Nephron (organoid): ENCODE measurements at regions not wholly inside any gene's neighbourhood (a gene's known extent, or its start where the extent isn't known, plus 50 kb on each side); places are given as distances from the start of the nearest gene placed in this dataset.

Source experiments
- H3K27ac Mint-ChIP-seq, 3 experiments: 2 replicates each; pipeline ENCODE4 v1.8.0; 2020; ENCODE audit warnings: mixed read lengths in 3 of 3, mild to moderate bottlenecking in 2 of 3, moderate library complexity in 1 of 3
- H3K27me3 Mint-ChIP-seq: 2 replicates; pipeline ENCODE4 v1.8.0; 2021; ENCODE audit warnings: low read depth, mild to moderate bottlenecking, moderate library complexity, mixed read lengths
- H3K36me3 Mint-ChIP-seq: 2 replicates; pipeline ENCODE4 v1.8.0; 2020; ENCODE audit warnings: low read depth, mixed read lengths
- H3K4me1 Mint-ChIP-seq: 2 replicates; pipeline ENCODE4 v1.8.0; 2020; ENCODE audit warnings: mixed read lengths
- H3K4me3 Mint-ChIP-seq, 3 experiments: 2 replicates each; pipeline ENCODE4 v1.8.0; 2020; ENCODE audit warnings: mild to moderate bottlenecking in 3 of 3, mixed read lengths in 3 of 3, moderate library complexity in 2 of 3
- H3K9me3 Mint-ChIP-seq: 2 replicates; pipeline ENCODE4 v1.8.0; 2020; ENCODE audit warnings: mixed read lengths
- CTCF ChIP-seq, 3 experiments: fragments of 200-600 bp; sonication (generic); IDR thresholded peaks; one replicate each; pipeline ENCODE4 v1.5.0; 2021; ENCODE audit warnings: antibody characterized with exemption in 3 of 3; ENCODE audit not compliant: unreplicated experiment in 3 of 3

- H3K36me3 Mint-ChIP-seq = no peaks in the 10 kb centered on the region
- no peak for TF ChIP-seq CTCF (IDR thresholded peaks at IDR 0.05; ENCODE audit: unreplicated experiment in 3 of 3)
- H3K27ac Mint-ChIP-seq = no peak overlapping the region
- H3K4me3 Mint-ChIP-seq = no peak overlapping the region
- H3K9me3 Mint-ChIP-seq = peaks cover 5% of the 10 kb centered on the region
- H3K4me1 Mint-ChIP-seq = no peaks in the 10 kb centered on the region
- H3K27me3 Mint-ChIP-seq = peaks cover 4% of the 10 kb centered on the region
These were observed 174.7 kb upstream of the ANKFN1 start for GRCh38 chr17:55978578-55978977.

- peaks cover 10% of the 10 kb centered on the region for H3K27me3 Mint-ChIP-seq
- no peak for TF ChIP-seq CTCF (IDR thresholded peaks at IDR 0.05; ENCODE audit: unreplicated experiment in 3 of 3)
- no peak overlapping the region for H3K27ac Mint-ChIP-seq
- no peak overlapping the region for H3K4me3 Mint-ChIP-seq
- H3K36me3 Mint-ChIP-seq = no peaks in the 10 kb centered on the region
- H3K4me1 Mint-ChIP-seq = peaks cover 6% of the 10 kb centered on the region
- H3K9me3 Mint-ChIP-seq = peaks cover 5% of the 10 kb centered on the region
These were observed 170.2 kb upstream of the ANKFN1 start for GRCh38 chr17:55983096-55983495.

- no peak overlapping the region for H3K4me3 Mint-ChIP-seq
- no peaks in the 10 kb centered on the region for H3K36me3 Mint-ChIP-seq
- peaks cover 28% of the 10 kb centered on the region for H3K4me1 Mint-ChIP-seq
- no peak for TF ChIP-seq CTCF (IDR thresholded peaks at IDR 0.05; ENCODE audit: unreplicated experiment in 3 of 3)
- H3K27ac Mint-ChIP-seq = no peak overlapping the region
- peaks cover 22% of the 10 kb centered on the region for H3K27me3 Mint-ChIP-seq
- H3K9me3 Mint-ChIP-seq = peaks cover under 1% of the 10 kb centered on the region
These were observed 166.5 kb upstream of the ANKFN1 start for GRCh38 chr17:55986817-55987216.

- peak overlapping the region in 1 of 3 experiments; percentile 12 for H3K27ac Mint-ChIP-seq
- peaks cover 8% of the 10 kb centered on the region for H3K9me3 Mint-ChIP-seq
- H3K4me3 Mint-ChIP-seq = no peak overlapping the region
- no peak for TF ChIP-seq CTCF (IDR thresholded peaks at IDR 0.05; ENCODE audit: unreplicated experiment in 3 of 3)
- peaks cover 4% of the 10 kb centered on the region for H3K36me3 Mint-ChIP-seq
- H3K27me3 Mint-ChIP-seq = peaks cover 26% of the 10 kb centered on the region
- H3K4me1 Mint-ChIP-seq = peaks cover 28% of the 10 kb centered on the region
These were observed 164.4 kb upstream of the ANKFN1 start for GRCh38 chr17:55988861-55989260.

- Mint-ChIP-seq H3K36me3 (peaks cover 4% of the 10 kb centered on the region), H3K4me3 (no peak overlapping the region), H3K4me1 (peaks cover 28% of the 10 kb centered on the region), H3K27me3 (peaks cover 32% of the 10 kb centered on the region), H3K27ac (peak overlapping the region in 1 of 3 experiments; percentile 33), H3K9me3 (peaks cover 16% of the 10 kb centered on the region)
- TF ChIP-seq CTCF (IDR thresholded peaks at IDR 0.05; ENCODE audit: unreplicated experiment in 3 of 3) = no peak
These were observed 162.8 kb upstream of the ANKFN1 start for GRCh38 chr17:55990332-55991006.

GRCh38 chr17:55996826-55997225, 156.4 kb upstream of the ANKFN1 start:
- peak in 1 of 3 experiments; percentile 19 for TF ChIP-seq CTCF (IDR thresholded peaks at IDR 0.05; ENCODE audit: unreplicated experiment in 3 of 3)
- H3K36me3 Mint-ChIP-seq = peaks cover 4% of the 10 kb centered on the region
- no peaks in the 10 kb centered on the region for H3K4me1 Mint-ChIP-seq
- no peak overlapping the region for H3K4me3 Mint-ChIP-seq
- peaks cover 9% of the 10 kb centered on the region for H3K27me3 Mint-ChIP-seq
- peaks cover 22% of the 10 kb centered on the region for H3K9me3 Mint-ChIP-seq
- H3K27ac Mint-ChIP-seq = no peak overlapping the region
